22Rv1 (cell line): ENCODE measurements at regions not wholly inside any gene's neighbourhood (a gene's known extent, or its start where the extent isn't known, plus 50 kb on each side); places are given as distances from the start of the nearest gene placed in this dataset.

Experiments
- H3K27ac ChIP-seq: fragments of 450-650 bp; 2 replicates; pipeline ENCODE4 v1.5.1; 2017
- CTCF ChIP-seq: fragments of 450-650 bp; IDR thresholded peaks from 2 replicates; pipeline ENCODE4 v1.5.1; 2017; ENCODE audit warnings: mild to moderate bottlenecking
- ZFX ChIP-seq: fragments of 450-650 bp; IDR thresholded peaks from 2 replicates; pipeline ENCODE4 v1.6.1; 2017; ENCODE audit warnings: antibody characterized with exemption, borderline replicate concordance

DNA sequence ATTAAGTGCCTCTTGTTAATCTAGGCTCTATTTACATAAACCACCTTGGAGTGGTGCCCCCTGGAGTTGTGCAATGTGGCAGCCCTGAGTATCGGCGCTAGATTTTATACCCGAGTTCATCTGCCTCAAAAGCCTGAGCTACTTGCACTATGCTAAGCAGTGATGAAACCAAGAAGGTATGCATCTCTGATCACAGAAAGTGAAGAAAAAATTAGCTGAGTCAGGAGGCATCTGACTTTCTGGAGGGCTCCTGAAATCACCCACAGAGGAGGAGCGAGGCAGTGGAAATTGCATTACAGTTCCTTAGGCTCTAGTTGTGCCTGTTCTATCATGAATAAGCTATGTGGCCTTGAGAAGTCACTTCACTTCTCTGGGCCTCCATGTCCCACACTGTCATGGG lies 80.3 kb upstream of the PSMD7 start:
- no peak overlapping the region for H3K27ac ChIP-seq
- no peak for TF ChIP-seq CTCF
- no peak for TF ChIP-seq ZFX

DNA sequence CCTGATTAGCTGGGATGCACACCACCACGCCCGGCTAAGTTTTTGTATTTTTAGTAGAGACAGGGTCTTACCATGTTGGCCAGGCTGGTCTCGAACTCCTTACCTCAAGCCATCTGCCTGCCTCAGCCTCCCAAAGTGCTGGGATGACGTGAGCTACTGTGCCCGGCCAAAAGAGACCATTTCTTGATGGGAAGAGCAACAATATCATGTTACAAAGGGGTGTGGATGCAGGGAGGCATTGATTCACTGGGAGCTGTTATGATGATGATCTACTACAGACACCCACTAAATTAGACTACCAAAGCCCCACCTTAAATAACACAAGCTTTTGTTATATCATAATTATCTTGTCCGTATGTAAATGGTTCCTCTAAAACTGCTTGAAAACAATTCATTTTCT lies 81.4 kb upstream of the PSMD7 start:
- TF ChIP-seq CTCF (no peak), ZFX (no peak)
- no peak overlapping the region for H3K27ac ChIP-seq

DNA sequence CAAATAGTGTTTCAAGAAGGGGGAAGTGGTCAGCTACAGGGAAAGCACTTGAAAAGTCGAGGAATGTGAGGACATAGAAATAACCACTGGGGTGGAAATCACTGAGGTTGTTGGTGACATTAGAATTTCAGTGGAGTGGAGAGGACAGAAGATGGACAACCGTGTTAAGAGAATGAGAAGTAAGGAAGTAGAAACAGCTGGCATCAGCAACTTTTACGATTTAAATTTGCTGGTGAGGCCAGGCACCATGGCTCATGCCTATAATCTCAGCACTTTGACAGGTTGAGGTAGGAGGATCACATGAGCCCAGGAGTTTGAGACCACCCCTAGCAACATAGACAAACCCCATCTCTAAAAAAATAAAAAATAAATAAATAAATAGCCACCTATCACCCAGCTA lies 83.2 kb upstream of the PSMD7 start:
- no peak overlapping the region for H3K27ac ChIP-seq
- TF ChIP-seq CTCF: no peak
- TF ChIP-seq ZFX: no peak

- TF ChIP-seq CTCF (no peak), ZFX (no peak)
- no peak overlapping the region for H3K27ac ChIP-seq
Observed at GRCh38 chr16:74210245-74210644, 86.4 kb upstream of the PSMD7 start.

GRCh38 chr16:74202009-74202408 lies 94.6 kb upstream of the PSMD7 start:
- no peak for TF ChIP-seq ZFX
- no peak for TF ChIP-seq CTCF
- H3K27ac ChIP-seq: no peak overlapping the region

DNA sequence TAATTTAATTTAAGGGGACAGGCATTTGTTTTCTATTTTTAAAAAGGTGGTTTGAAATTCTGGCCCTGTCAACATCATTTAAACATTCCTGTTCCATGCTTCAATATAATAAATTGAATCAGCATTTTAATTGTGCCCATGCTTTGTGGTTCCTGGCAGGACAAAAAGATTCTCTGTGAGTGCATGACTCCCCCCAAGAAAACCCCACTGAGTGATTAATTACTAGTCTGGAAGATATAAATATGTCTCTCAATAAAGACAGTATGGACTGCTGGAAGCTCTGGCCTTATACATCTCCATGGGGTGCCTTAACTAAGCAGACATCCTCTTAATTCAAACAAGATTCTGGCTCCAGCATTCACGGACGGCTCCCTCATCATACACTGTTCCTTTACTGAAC lies 95.0 kb upstream of the PSMD7 start:
- TF ChIP-seq CTCF (no peak), ZFX (no peak)
- no peak overlapping the region for H3K27ac ChIP-seq

GRCh38 chr16:74200921-74201320 lies 95.7 kb upstream of the PSMD7 start:
- no peak for TF ChIP-seq CTCF
- no peak for TF ChIP-seq ZFX
- no peak overlapping the region for H3K27ac ChIP-seq
